Mesendoderm (in vitro differentiated cells): ENCODE measurements at regions not wholly inside any gene's neighbourhood (a gene's known extent, or its start where the extent isn't known, plus 50 kb on each side); places are given as distances from the start of the nearest gene placed in this dataset.
A peak's percentile ranks its signal among the peaks of the same experiment; 100 is the strongest.

Source experiments
- DNase-seq: peaks from one replicate; pipeline ENCODE4 v3.0.0; 2013
- H2AK5ac ChIP-seq: 2 replicates; pipeline ENCODE4 v1.6.1; 2013; ENCODE audit warnings: low read length, inconsistent platforms
- H2BK120ac ChIP-seq: 2 replicates; pipeline ENCODE4 v1.6.1; 2013; ENCODE audit warnings: low read depth, mild to moderate bottlenecking, low read length, moderate library complexity, mixed read lengths
- H2BK15ac ChIP-seq: replicated peaks from 2 replicates; pipeline ENCODE4 v1.6.1; 2013; ENCODE audit warnings: low read depth, mild to moderate bottlenecking, moderate library complexity
- H2BK5ac ChIP-seq: 2 replicates; pipeline ENCODE4 v1.6.1; 2013; ENCODE audit warnings: low read length, inconsistent platforms
- H3K18ac ChIP-seq: 2 replicates; pipeline ENCODE4 v1.6.1; 2013; ENCODE audit warnings: mild to moderate bottlenecking, low read length, mixed read lengths
- H3K23ac ChIP-seq: one replicate; pipeline ENCODE4 v1.6.1; 2013; ENCODE audit warnings: low read length
- H3K27ac ChIP-seq: 2 replicates; pipeline ENCODE4 v1.5.1; 2013; ENCODE audit warnings: low read depth, mild to moderate bottlenecking, inconsistent platforms, low read length, moderate library complexity
- H3K27me3 ChIP-seq: 2 replicates; pipeline ENCODE4 v1.6.1; 2013; ENCODE audit warnings: low read length, control low read depth, mild to moderate bottlenecking, inconsistent platforms; ENCODE audit not compliant: insufficient read depth, poor library complexity
- H3K36me3 ChIP-seq: 2 replicates; pipeline ENCODE4 v1.6.1; 2013; ENCODE audit warnings: low read length, inconsistent platforms; ENCODE audit not compliant: control insufficient read depth, insufficient read depth
- H3K4ac ChIP-seq: one replicate; pipeline ENCODE4 v1.6.1; 2013; ENCODE audit warnings: low read depth, mild to moderate bottlenecking, low read length, moderate library complexity
- H3K4me1 ChIP-seq: 2 replicates; pipeline ENCODE4 v1.6.1; 2013; ENCODE audit warnings: low read depth, low read length, inconsistent platforms; ENCODE audit not compliant: control insufficient read depth
- H3K4me2 ChIP-seq: 2 replicates; pipeline ENCODE4 v1.6.1; 2013; ENCODE audit warnings: low read length
- H3K4me3 ChIP-seq: 2 replicates; pipeline ENCODE4 v1.5.1; 2013; ENCODE audit warnings: mild to moderate bottlenecking, low read length
- H3K56ac ChIP-seq: one replicate; pipeline ENCODE4 v1.6.1; 2013; ENCODE audit warnings: low read length
- H3K79me1 ChIP-seq: 2 replicates; pipeline ENCODE4 v1.6.1; 2013; ENCODE audit warnings: low read length, inconsistent platforms
- H3K79me2 ChIP-seq: 2 replicates; pipeline ENCODE4 v1.6.1; 2013; ENCODE audit warnings: mild to moderate bottlenecking, low read length; ENCODE audit not compliant: control insufficient read depth, insufficient read depth
- H3K9ac ChIP-seq: 2 replicates; pipeline ENCODE4 v1.6.1; 2013; ENCODE audit warnings: low read length, inconsistent platforms
- H4K5ac ChIP-seq: one replicate; pipeline ENCODE4 v1.6.1; 2013; ENCODE audit warnings: low read length
- H4K8ac ChIP-seq: one replicate; pipeline ENCODE4 v1.6.1; 2013; ENCODE audit warnings: low read depth, mild to moderate bottlenecking, control low read depth, low read length, moderate library complexity
- WGBS: extraction: QIAGEN DNeasy Blood & Tissue Kit; methylation state at CpG from one replicate; pipeline ENCODE4 v1.1.7; 2013; ENCODE audit warnings: low lambda C conversion rate, missing lambda C conversion rate; ENCODE audit not compliant: insufficient coverage; ENCODE audit errors: extremely low coverage; 5-methylcytosine and 5-hydroxymethylcytosine counted together

- WGBS = no CpG with 5 or more reads among the region's 5 CpGs
- H2BK15ac ChIP-seq = no peak overlapping the region
These were observed 317.9 kb upstream of the MPDZ start for GRCh38 chr9:13597427-13597826.

GRCh38 chr9:13597004-13597403 is 317.5 kb upstream of the MPDZ start:
- Histone ChIP-seq H3K23ac (no peak overlapping the region), H3K36me3 (no peaks in the 10 kb centered on the region), H3K4me1 (no peaks in the 10 kb centered on the region), H3K79me2 (no peaks in the 10 kb centered on the region), H3K27me3 (no peaks in the 10 kb centered on the region), H3K4ac (no peak overlapping the region), H3K4me2 (no peak overlapping the region), H3K9ac (no peak overlapping the region), H3K18ac (no peak overlapping the region), H3K4me3 (no peak overlapping the region), H2BK120ac (no peak overlapping the region), H4K5ac (no peak overlapping the region), H4K8ac (no peak overlapping the region), H3K56ac (no peak overlapping the region), H3K27ac (no peak overlapping the region), H3K79me1 (no peaks in the 10 kb centered on the region), H2AK5ac (no peak overlapping the region), H2BK15ac (no peak overlapping the region), H2BK5ac (no peak overlapping the region)
- no peak for DNase-seq
- no CpG with 5 or more reads among the region's 2 CpGs for WGBS

More at GRCh38 chr9:13597427-13597826, 317.9 kb upstream of the MPDZ start:
- H4K8ac ChIP-seq = no peak overlapping the region
- H3K4me1 ChIP-seq = no peaks in the 10 kb centered on the region
- no peak overlapping the region for H3K23ac ChIP-seq
- H2BK120ac ChIP-seq = no peak overlapping the region
- H3K36me3 ChIP-seq = no peaks in the 10 kb centered on the region
- H3K27me3 ChIP-seq = no peaks in the 10 kb centered on the region
- peak; percentile 25 for DNase-seq
- no peak overlapping the region for H3K4ac ChIP-seq
- no peak overlapping the region for H3K4me2 ChIP-seq
- no peak overlapping the region for H3K9ac ChIP-seq
- no peaks in the 10 kb centered on the region for H3K79me2 ChIP-seq
- no peak overlapping the region for H2BK5ac ChIP-seq
- no peak overlapping the region for H3K4me3 ChIP-seq
- no peaks in the 10 kb centered on the region for H3K79me1 ChIP-seq
- H3K18ac ChIP-seq = peak overlapping the region; percentile 18
- no peak overlapping the region for H4K5ac ChIP-seq
- no peak overlapping the region for H3K27ac ChIP-seq
- H3K56ac ChIP-seq = no peak overlapping the region
- H2AK5ac ChIP-seq = no peak overlapping the region

- Histone ChIP-seq H2AK5ac (no peak overlapping the region), H3K56ac (no peak overlapping the region), H3K4ac (no peak overlapping the region), H3K27me3 (no peaks in the 10 kb centered on the region), H3K18ac (no peak overlapping the region), H3K9ac (no peak overlapping the region), H3K27ac (no peak overlapping the region), H3K79me1 (no peaks in the 10 kb centered on the region), H3K4me3 (no peak overlapping the region), H2BK120ac (no peak overlapping the region), H2BK5ac (no peak overlapping the region), H3K23ac (no peak overlapping the region), H4K8ac (no peak overlapping the region), H4K5ac (no peak overlapping the region), H2BK15ac (no peak overlapping the region), H3K4me1 (no peaks in the 10 kb centered on the region), H3K36me3 (no peaks in the 10 kb centered on the region), H3K79me2 (no peaks in the 10 kb centered on the region), H3K4me2 (no peak overlapping the region)
- DNase-seq = peak; percentile 31
- no CpG with 5 or more reads among the region's 4 CpGs for WGBS
These were observed 317.0 kb upstream of the MPDZ start for GRCh38 chr9:13596383-13596970.

GRCh38 chr9:13590996-13591395 is 311.5 kb upstream of the MPDZ start:
- no peaks in the 10 kb centered on the region for H3K4me1 ChIP-seq

GRCh38 chr9:13589034-13589737 is 309.7 kb upstream of the MPDZ start:
- WGBS = no CpG with 5 or more reads among the region's 2 CpGs

More at GRCh38 chr9:13590996-13591395, 311.5 kb upstream of the MPDZ start:
- H4K5ac ChIP-seq = no peak overlapping the region
- no peak overlapping the region for H3K4me2 ChIP-seq
- no peaks in the 10 kb centered on the region for H3K79me2 ChIP-seq
- H3K4ac ChIP-seq = no peak overlapping the region
- no peak overlapping the region for H2BK15ac ChIP-seq
- no peak overlapping the region for H3K18ac ChIP-seq
- H3K36me3 ChIP-seq = no peaks in the 10 kb centered on the region
- H3K23ac ChIP-seq = no peak overlapping the region
- WGBS = no CpG with 5 or more reads among the region's 1 CpG
- H2BK5ac ChIP-seq = no peak overlapping the region
- H2BK120ac ChIP-seq = no peak overlapping the region
- no peaks in the 10 kb centered on the region for H3K79me1 ChIP-seq
- no peak overlapping the region for H4K8ac ChIP-seq
- H3K27ac ChIP-seq = no peak overlapping the region
- no peak overlapping the region for H3K4me3 ChIP-seq
- H2AK5ac ChIP-seq = no peak overlapping the region
- H3K9ac ChIP-seq = no peak overlapping the region
- DNase-seq = no peak
- H3K27me3 ChIP-seq = no peaks in the 10 kb centered on the region
- no peak overlapping the region for H3K56ac ChIP-seq

More at GRCh38 chr9:13589034-13589737, 309.7 kb upstream of the MPDZ start:
- Histone ChIP-seq H3K56ac (no peak overlapping the region), H3K4me2 (no peak overlapping the region), H2BK120ac (no peak overlapping the region), H3K79me2 (no peaks in the 10 kb centered on the region), H3K18ac (no peak overlapping the region), H3K4ac (no peak overlapping the region), H2AK5ac (no peak overlapping the region), H3K36me3 (no peaks in the 10 kb centered on the region), H3K4me3 (no peak overlapping the region), H3K27me3 (no peaks in the 10 kb centered on the region), H2BK15ac (no peak overlapping the region), H4K5ac (no peak overlapping the region), H4K8ac (no peak overlapping the region), H2BK5ac (no peak overlapping the region), H3K27ac (no peak overlapping the region), H3K23ac (no peak overlapping the region), H3K79me1 (no peaks in the 10 kb centered on the region), H3K9ac (no peak overlapping the region), H3K4me1 (no peaks in the 10 kb centered on the region)
- DNase-seq = no peak
